Heart right ventricle (tissue), 16 donors: ENCODE measurements at regions not wholly inside any gene's neighbourhood (a gene's known extent, or its start where the extent isn't known, plus 50 kb on each side); places are given as distances from the start of the nearest gene placed in this dataset.

Source experiments
- ATAC-seq, 8 donors: fragments of 200-7000 bp; cut with Tn5 transposase; one replicate each; pipeline ENCODE4 v1.9.1; 2020; ENCODE audit warnings: mild to moderate bottlenecking in 8 of 8, moderate library complexity in 8 of 8, moderate number of reproducible peaks in 1 of 8
- DNase-seq, 2 donors: peaks; one replicate each; pipeline ENCODE4 v3.0.0-alpha.2; 2020
- H3K27ac ChIP-seq, 10 donors: fragments of 200-600 bp; sonication (generic) in 2 of 10; one replicate each; pipeline versions ENCODE4 v1.5.0 to v1.8.0; 2020 to 2022; ENCODE audit warnings: mild to moderate bottlenecking in 3 of 10
- H3K27me3 ChIP-seq, 7 donors: fragments of 200-600 bp; one replicate each; pipeline ENCODE4 v1.8.0; 2021 to 2022; ENCODE audit warnings: mild to moderate bottlenecking in 2 of 7
- H3K36me3 ChIP-seq, 9 donors: fragments of 200-600 bp; sonication (generic) in 1 of 9; one replicate each; pipeline versions ENCODE4 v1.5.0 to v1.8.0; 2020 to 2022; ENCODE audit warnings: mild to moderate bottlenecking in 2 of 9
- H3K4me1 ChIP-seq, 9 donors: fragments of 200-600 bp; sonication (generic) in 1 of 9; one replicate each; pipeline versions ENCODE4 v1.5.0 to v1.8.0; 2020 to 2022; ENCODE audit warnings: mild to moderate bottlenecking in 4 of 9
- H3K4me3 ChIP-seq, 10 donors: fragments of 200-600 bp; sonication (generic) in 2 of 10; one replicate each; pipeline versions ENCODE4 v1.5.0 to v1.8.0; 2020 to 2022; ENCODE audit warnings: mild to moderate bottlenecking in 7 of 10, moderate library complexity in 2 of 10
- H3K9me3 ChIP-seq, 11 donors: fragments of 200-600 bp in 10 of 11; sonication (generic) in 2 of 11; one replicate each; pipeline versions ENCODE4 v1.5.0 to v1.8.0; 2013 to 2022; ENCODE audit warnings: mild to moderate bottlenecking in 2 of 11, control low read depth in 1 of 11, moderate library complexity in 1 of 11
- CTCF ChIP-seq, 9 donors: fragments of 200-600 bp; sonication (generic) in 2 of 9; IDR thresholded peaks; one replicate each; pipeline versions ENCODE4 v1.5.0 to v1.8.0; 2021 to 2022; ENCODE audit warnings: antibody characterized with exemption in 9 of 9, mild to moderate bottlenecking in 5 of 9, moderate library complexity in 1 of 9
- WGBS, 2 donors: extraction: QIAGEN DNeasy Blood & Tissue Kit; methylation state at CpG; one replicate each; pipeline ENCODE4 v1.1.7; 2013; ENCODE audit warnings: inconsistent platforms in 1 of 2; 5-methylcytosine and 5-hydroxymethylcytosine counted together
- intact Hi-C, 10 donors: fragments of 100-400 bp; cut with DNase I; formaldehyde crosslinking; loops; one replicate each; pipeline versions ENCODE4 v1.11.1 to v1.14.2; 2022
- donor health status: Arrhythmogenic right ventricular cardiomyopathy.
- donor health status: ischemic (EF 13 %, LVEDD 7.1; RV severe dilation, severe dysfunction).
- donor health status: healthy with polysubstance abuse.
- donor health status: DM: no; HTN: yes; CAD: no.
- donor health status: DM: no; HTN: no; CAD: no.
- donor health status: ischemic (EF 25% LVEDD 6.9; RV normal size, moderate dysfunction).
- donor health status: ischemic (EF 25% LVEDD 5.7; RV mildly dilated, moderate dysfunction).
- donor health status: healthy.
- donor health status: DM: yes; HTN: yes; CAD: no.
- donor health status: Ischemic cardiomyopathy.
- donor health status: ischemic (EF 35%, LVEDD 5.7; RV mildly dilated, moderate dysfunction).
- donor health status: nonischemic (EF 11% LVEDD 7.7; RV severe dilation, severe dysfunction).
- donor health status: DM: yes; HTN: yes; CAD: no.
- donor health status: PGD.
- donor health status: ischemic (EF 29% LVEDD 5.4; RV normal size, mild dysfunction).
- donor health status: nonischemic (EF 23%, LVEDD 6.1; RV moderate dilation, normal function).

- 81 to 86% methylated on average over 14 of the region's 14 CpGs for WGBS, 2 donors
Measured at GRCh38 chr22:49080631-49081030, 747.0 kb downstream of the BRD1 start.

GRCh38 chr22:49079743-49080500, 747.8 kb downstream of the BRD1 start:
- Histone ChIP-seq H3K4me1 (no peaks in the 10 kb centered on the region), H3K4me3 (no peak overlapping the region), H3K27me3 (peaks cover 0 to 24% (median 7%) of the 10 kb centered on the region in 7 donors), H3K36me3 (no peaks in the 10 kb centered on the region), H3K9me3 (no peaks in the 10 kb centered on the region), H3K27ac (no peak overlapping the region)
- ATAC-seq: no peak
- intact Hi-C loops: loop anchor here in 1 of 10 donors (10.0 kb wide), 1 partner anchor 205 kb away; no protein-coding TSS in a partner anchor
- DNase-seq: no peak
- 73% methylated on average over 15 of the region's 15 CpGs for WGBS, 2 donors
- TF ChIP-seq CTCF (IDR thresholded peaks at IDR 0.05): no peak

More at GRCh38 chr22:49080631-49081030, 747.0 kb downstream of the BRD1 start:
- ATAC-seq: no peak
- Histone ChIP-seq H3K27me3 (peaks cover 0 to 29% (median 12%) of the 10 kb centered on the region in 7 donors), H3K4me3 (no peak overlapping the region), H3K9me3 (no peaks in the 10 kb centered on the region), H3K4me1 (no peaks in the 10 kb centered on the region), H3K27ac (no peak overlapping the region), H3K36me3 (no peaks in the 10 kb centered on the region)
- DNase-seq: no peak
- TF ChIP-seq CTCF (IDR thresholded peaks at IDR 0.05): no peak
- intact Hi-C loops: no loop called here

- Histone ChIP-seq H3K27ac (no peak overlapping the region), H3K4me3 (no peak overlapping the region), H3K4me1 (no peaks in the 10 kb centered on the region), H3K36me3 (no peaks in the 10 kb centered on the region), H3K9me3 (no peaks in the 10 kb centered on the region), H3K27me3 (peaks cover 0 to 28% (median 7%) of the 10 kb centered on the region in 7 donors)
- no peak for TF ChIP-seq CTCF (IDR thresholded peaks at IDR 0.05)
- ATAC-seq (no peak), DNase-seq (no peak)
- intact Hi-C loops: loop anchor here in 1 of 10 donors (10.0 kb wide), 1 partner anchor 206 kb away; no protein-coding TSS in a partner anchor
- 79 to 81% methylated on average over 22 of the region's 22 CpGs for WGBS, 2 donors
Measured at GRCh38 chr22:49079027-49079725, 748.5 kb downstream of the BRD1 start.

- Histone ChIP-seq H3K27ac (no peak overlapping the region), H3K4me3 (no peak overlapping the region), H3K9me3 (no peaks in the 10 kb centered on the region), H3K4me1 (no peaks in the 10 kb centered on the region), H3K36me3 (no peaks in the 10 kb centered on the region), H3K27me3 (peaks cover 0 to 30% (median 10%) of the 10 kb centered on the region in 7 donors)
- ATAC-seq (no peak), DNase-seq (no peak)
- WGBS, 2 donors: 78 to 79% methylated on average over 26 of the region's 26 CpGs
- TF ChIP-seq CTCF (IDR thresholded peaks at IDR 0.05): no peak
- intact Hi-C loops: loop anchor here in 1 of 10 donors (10.0 kb wide), 1 partner anchor 207 kb away; no protein-coding TSS in a partner anchor
Measured at GRCh38 chr22:49078076-49078710, 749.5 kb downstream of the BRD1 start.
